ENCODE measurements at regions not wholly inside any gene's neighbourhood (a gene's known extent, or its start where the extent isn't known, plus 50 kb on each side); places are given as distances from the start of the nearest gene placed in this dataset.
"Not testable (repeated sequence)": the region's sequence is repeated elsewhere in the genome, so short reads cannot be mapped to it uniquely, and the experiment has no call there.

DNA sequence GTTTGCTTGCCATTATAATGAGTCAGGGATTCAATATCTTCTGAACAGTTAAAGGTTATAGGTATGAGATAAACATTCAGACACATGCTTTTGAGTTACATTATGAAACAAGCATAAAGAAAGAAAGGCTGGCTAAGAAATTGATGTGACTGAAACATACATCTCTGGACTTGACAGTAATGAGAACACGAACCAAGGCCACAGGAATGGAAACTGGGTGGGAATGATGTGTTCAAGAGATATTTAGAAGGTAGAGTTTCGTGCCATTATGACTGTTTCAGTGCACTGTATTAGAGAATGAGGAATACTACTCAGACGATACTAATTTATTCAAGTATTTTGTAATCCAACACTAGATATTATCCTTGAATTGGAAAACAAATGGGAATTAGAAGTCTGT lies 332.1 kb upstream of the MAGI2 start:
- Histone ChIP-seq H3K4me3 (ENCODE audit: low read depth, low read length) (no peak overlapping the region), H3K4me1 (ENCODE audit: control insufficient read depth, insufficient read depth, low read length, unreplicated experiment) (peaks cover 18% of the 10 kb centered on the region), H3K79me2 (ENCODE audit: control insufficient read depth, insufficient read depth, low read length, unreplicated experiment) (no peaks in the 10 kb centered on the region), H2AFZ (ENCODE audit: low read length, unreplicated experiment) (peak overlapping the region; percentile 8), H3K36me3 (ENCODE audit: insufficient read depth, low read length) (no peaks in the 10 kb centered on the region), H3K27me3 (ENCODE audit: insufficient read depth, low read length) (no peaks in the 10 kb centered on the region), H3K27ac (ENCODE audit: low read depth, low read length) (no peak overlapping the region)

DNA sequence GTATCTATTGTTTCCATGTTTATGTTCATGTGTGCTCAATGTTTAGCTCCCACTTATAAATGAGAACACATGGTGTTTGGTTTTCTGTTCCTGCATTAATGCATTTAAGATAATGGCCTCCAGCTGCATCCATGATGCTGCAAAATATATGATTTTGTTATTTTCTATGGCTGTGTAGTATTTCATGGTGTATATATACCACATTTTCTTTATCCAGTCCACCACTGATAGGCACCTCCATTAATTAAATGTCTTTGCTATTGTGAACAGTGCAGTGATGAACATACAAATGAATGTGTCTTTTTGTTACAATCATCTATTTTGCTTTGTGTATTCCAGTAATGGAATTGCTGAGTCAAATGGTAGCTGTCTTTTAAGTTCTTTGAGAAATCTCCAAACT lies 329.4 kb upstream of the MAGI2 start:
- no peaks in the 10 kb centered on the region for H3K79me2 ChIP-seq (ENCODE audit: control insufficient read depth, insufficient read depth, low read length, unreplicated experiment)
- no peak overlapping the region for H3K4me3 ChIP-seq (ENCODE audit: low read depth, low read length)
- no peaks in the 10 kb centered on the region for H3K36me3 ChIP-seq (ENCODE audit: insufficient read depth, low read length)
- peaks cover 13% of the 10 kb centered on the region for H3K4me1 ChIP-seq (ENCODE audit: control insufficient read depth, insufficient read depth, low read length, unreplicated experiment)
- no peak overlapping the region for H2AFZ ChIP-seq (ENCODE audit: low read length, unreplicated experiment)
- no peaks in the 10 kb centered on the region for H3K27me3 ChIP-seq (ENCODE audit: insufficient read depth, low read length)
- H3K27ac ChIP-seq (ENCODE audit: low read depth, low read length): no peak overlapping the region

GRCh38 chr7:79782256-79782655 lies 328.8 kb upstream of the MAGI2 start:
- H3K36me3 ChIP-seq (ENCODE audit: insufficient read depth, low read length): no peaks in the 10 kb centered on the region
- no peak overlapping the region for H3K27ac ChIP-seq (ENCODE audit: low read depth, low read length)
- H3K4me3 ChIP-seq (ENCODE audit: low read depth, low read length): no peak overlapping the region
- H3K4me1 ChIP-seq (ENCODE audit: control insufficient read depth, insufficient read depth, low read length, unreplicated experiment): peaks cover 13% of the 10 kb centered on the region
- H3K79me2 ChIP-seq (ENCODE audit: control insufficient read depth, insufficient read depth, low read length, unreplicated experiment): no peaks in the 10 kb centered on the region
- H2AFZ ChIP-seq (ENCODE audit: low read length, unreplicated experiment): no peak overlapping the region
- H3K27me3 ChIP-seq (ENCODE audit: insufficient read depth, low read length): no peaks in the 10 kb centered on the region

GRCh38 chr7:79781716-79782115 lies 328.2 kb upstream of the MAGI2 start:
- Histone ChIP-seq H3K27ac (ENCODE audit: low read depth, low read length) (no peak overlapping the region), H3K4me1 (ENCODE audit: control insufficient read depth, insufficient read depth, low read length, unreplicated experiment) (peaks cover 13% of the 10 kb centered on the region), H3K4me3 (ENCODE audit: low read depth, low read length) (peak overlapping the region; percentile 4; the same call in 1 of the 2 replicates), H3K27me3 (ENCODE audit: insufficient read depth, low read length) (no peaks in the 10 kb centered on the region), H3K79me2 (ENCODE audit: control insufficient read depth, insufficient read depth, low read length, unreplicated experiment) (no peaks in the 10 kb centered on the region), H3K36me3 (ENCODE audit: insufficient read depth, low read length) (no peaks in the 10 kb centered on the region), H2AFZ (ENCODE audit: low read length, unreplicated experiment) (peak overlapping the region; percentile 90)

DNA sequence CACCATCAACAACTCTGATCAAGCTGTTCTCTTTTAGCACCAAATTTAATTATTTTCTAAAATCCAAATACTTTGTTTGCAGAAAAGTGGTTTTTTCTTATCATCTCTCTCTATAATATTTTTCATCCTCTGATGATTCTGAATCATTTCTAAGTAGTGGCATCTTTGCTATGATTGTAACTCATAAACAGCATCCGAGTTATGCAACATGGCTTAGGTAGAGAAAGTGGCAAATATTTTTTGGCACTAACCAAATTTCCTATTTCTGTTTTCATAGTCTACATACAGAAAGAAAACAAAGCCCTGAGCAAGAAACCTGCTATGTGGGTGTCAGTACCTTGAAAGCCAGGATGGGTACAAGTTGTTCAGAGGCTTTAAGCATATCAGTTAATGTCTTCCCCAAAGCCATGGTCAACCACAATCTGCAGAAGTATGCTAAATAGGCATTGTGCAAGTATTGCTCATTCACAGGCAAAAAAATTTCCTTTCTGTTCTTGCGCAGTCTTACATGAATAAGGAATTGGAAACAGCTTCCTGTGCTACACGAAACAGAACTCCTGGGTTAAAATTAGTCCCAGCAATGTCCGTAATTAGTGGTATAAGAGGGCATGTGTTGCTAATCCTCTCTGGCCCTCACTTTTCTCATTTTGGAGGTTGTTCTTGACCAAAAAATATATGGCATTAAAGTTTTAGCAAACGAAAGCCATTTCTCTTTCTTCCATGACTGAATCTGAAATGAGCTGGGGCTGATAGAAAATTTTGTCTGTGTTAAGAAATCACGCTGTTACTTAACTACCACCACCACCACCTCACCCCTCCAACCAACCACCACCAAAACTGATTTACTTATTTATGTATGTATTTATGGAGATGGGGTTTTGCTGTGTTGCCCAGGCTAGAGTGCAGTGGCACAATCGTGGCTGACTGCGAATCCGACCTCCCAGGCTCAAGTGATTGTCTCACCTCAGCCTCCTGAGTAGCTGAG lies 325.6 kb upstream of the MAGI2 start:
- Histone ChIP-seq H2AFZ (ENCODE audit: low read length, unreplicated experiment) (peak overlapping the region; percentile 49), H3K4me1 (ENCODE audit: control insufficient read depth, insufficient read depth, low read length, unreplicated experiment) (peaks cover 13% of the 10 kb centered on the region), H3K36me3 (ENCODE audit: insufficient read depth, low read length) (no peaks in the 10 kb centered on the region), H3K4me3 (ENCODE audit: low read depth, low read length) (peak overlapping the region; percentile 31), H3K27me3 (ENCODE audit: insufficient read depth, low read length) (no peaks in the 10 kb centered on the region), H3K27ac (ENCODE audit: low read depth, low read length) (peak overlapping the region; percentile 64), H3K79me2 (ENCODE audit: control insufficient read depth, insufficient read depth, low read length, unreplicated experiment) (no peaks in the 10 kb centered on the region)

- Histone ChIP-seq H3K36me3 (ENCODE audit: insufficient read depth, low read length) (no peaks in the 10 kb centered on the region), H2AFZ (ENCODE audit: low read length, unreplicated experiment) (no peak overlapping the region), H3K27ac (ENCODE audit: low read depth, low read length) (no peak overlapping the region), H3K27me3 (ENCODE audit: insufficient read depth, low read length) (no peaks in the 10 kb centered on the region), H3K4me3 (ENCODE audit: low read depth, low read length) (no peak overlapping the region), H3K4me1 (ENCODE audit: control insufficient read depth, insufficient read depth, low read length, unreplicated experiment) (peaks cover 5% of the 10 kb centered on the region), H3K79me2 (ENCODE audit: control insufficient read depth, insufficient read depth, low read length, unreplicated experiment) (no peaks in the 10 kb centered on the region)
Observed at GRCh38 chr7:79775911-79776310, 322.4 kb upstream of the MAGI2 start.

DNA sequence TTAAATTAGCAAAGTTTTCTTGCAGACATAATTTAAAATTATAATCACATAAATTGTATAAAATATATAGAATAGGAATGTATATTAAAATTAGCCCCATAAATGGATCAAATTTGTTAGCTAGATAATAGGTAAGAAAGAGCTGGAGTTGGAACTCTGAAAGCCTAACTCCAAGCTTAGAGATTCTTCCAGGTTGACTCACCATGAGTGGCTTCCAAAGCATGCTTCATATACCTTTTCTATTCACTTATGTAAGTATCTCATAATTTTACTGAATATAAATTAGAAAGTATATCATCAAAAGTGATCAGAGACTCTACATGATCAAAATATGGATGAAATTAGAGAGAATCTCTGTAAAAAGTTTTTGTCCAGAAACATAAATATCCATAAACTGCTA lies 320.7 kb upstream of the MAGI2 start:
- H3K36me3 ChIP-seq (ENCODE audit: insufficient read depth, low read length): no peaks in the 10 kb centered on the region
- peaks cover 5% of the 10 kb centered on the region for H3K4me1 ChIP-seq (ENCODE audit: control insufficient read depth, insufficient read depth, low read length, unreplicated experiment)
- H3K27me3 ChIP-seq (ENCODE audit: insufficient read depth, low read length): no peaks in the 10 kb centered on the region
- H3K4me3 ChIP-seq (ENCODE audit: low read depth, low read length): no peak overlapping the region
- H3K79me2 ChIP-seq (ENCODE audit: control insufficient read depth, insufficient read depth, low read length, unreplicated experiment): no peaks in the 10 kb centered on the region
- H3K27ac ChIP-seq (ENCODE audit: low read depth, low read length): no peak overlapping the region
- no peak overlapping the region for H2AFZ ChIP-seq (ENCODE audit: low read length, unreplicated experiment)

DNA sequence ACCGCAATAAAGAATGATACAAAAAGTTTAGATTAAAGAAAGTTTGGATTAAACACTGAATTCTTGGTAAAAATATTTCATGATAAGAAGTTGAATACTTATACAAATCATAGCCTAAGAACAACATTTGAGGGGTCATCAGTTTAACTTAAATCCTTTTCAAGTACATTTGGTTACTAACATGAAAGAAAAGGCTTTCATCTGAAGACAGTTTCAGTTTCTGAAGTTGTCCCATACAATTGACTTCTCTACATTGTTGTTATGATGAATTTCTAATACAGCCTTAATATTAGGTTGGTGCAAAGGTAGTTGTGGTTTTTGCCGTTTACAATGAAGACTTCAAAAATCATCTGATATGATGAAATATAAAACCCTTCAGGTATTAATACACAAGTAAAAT lies 317.5 kb upstream of the MAGI2 start:
- Histone ChIP-seq H3K4me3 (ENCODE audit: low read depth, low read length) (no peak overlapping the region), H3K4me1 (ENCODE audit: control insufficient read depth, insufficient read depth, low read length, unreplicated experiment) (no peaks in the 10 kb centered on the region), H3K27me3 (ENCODE audit: insufficient read depth, low read length) (no peaks in the 10 kb centered on the region), H2AFZ (ENCODE audit: low read length, unreplicated experiment) (peak overlapping the region; percentile 55), H3K36me3 (ENCODE audit: insufficient read depth, low read length) (no peaks in the 10 kb centered on the region), H3K79me2 (ENCODE audit: control insufficient read depth, insufficient read depth, low read length, unreplicated experiment) (no peaks in the 10 kb centered on the region), H3K27ac (ENCODE audit: low read depth, low read length) (no peak overlapping the region)

DNA sequence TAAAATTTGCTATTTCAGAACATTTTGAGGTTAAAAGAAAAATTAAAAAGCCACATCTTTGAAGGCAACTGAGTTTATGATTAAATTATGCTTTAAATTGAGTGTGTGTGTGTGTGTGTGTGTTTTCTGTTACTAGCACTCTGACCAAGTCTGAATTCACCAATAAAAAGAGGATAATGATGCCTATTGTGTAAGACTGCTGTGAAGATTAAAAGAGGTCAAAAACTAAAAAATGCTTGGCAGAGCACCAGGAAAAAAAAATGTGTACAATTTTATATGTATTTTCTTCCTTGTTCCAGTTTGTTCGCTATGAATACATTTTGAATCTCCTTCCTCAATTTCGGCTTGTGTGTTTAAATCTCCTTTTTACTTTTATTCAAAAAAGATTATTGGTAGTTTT lies 316.6 kb upstream of the MAGI2 start:
- Histone ChIP-seq H3K27ac (ENCODE audit: low read depth, low read length) (no peak overlapping the region), H3K27me3 (ENCODE audit: insufficient read depth, low read length) (no peaks in the 10 kb centered on the region), H3K4me1 (ENCODE audit: control insufficient read depth, insufficient read depth, low read length, unreplicated experiment) (no peaks in the 10 kb centered on the region), H2AFZ (ENCODE audit: low read length, unreplicated experiment) (no peak overlapping the region), H3K36me3 (ENCODE audit: insufficient read depth, low read length) (no peaks in the 10 kb centered on the region), H3K79me2 (ENCODE audit: control insufficient read depth, insufficient read depth, low read length, unreplicated experiment) (no peaks in the 10 kb centered on the region), H3K4me3 (ENCODE audit: low read depth, low read length) (no peak overlapping the region)

GRCh38 chr7:79767876-79768560 lies 314.6 kb upstream of the MAGI2 start:
- H3K27ac ChIP-seq (ENCODE audit: low read depth, low read length); H2AFZ ChIP-seq (ENCODE audit: low read length, unreplicated experiment); H3K36me3 ChIP-seq (ENCODE audit: insufficient read depth, low read length); H3K27me3 ChIP-seq (ENCODE audit: insufficient read depth, low read length); H3K79me2 ChIP-seq (ENCODE audit: control insufficient read depth, insufficient read depth, low read length, unreplicated experiment); H3K4me1 ChIP-seq (ENCODE audit: control insufficient read depth, insufficient read depth, low read length, unreplicated experiment); H3K4me3 ChIP-seq (ENCODE audit: low read depth, low read length): not testable (repeated sequence)

- not testable (repeated sequence) for H3K36me3 ChIP-seq (ENCODE audit: insufficient read depth, low read length); H3K27me3 ChIP-seq (ENCODE audit: insufficient read depth, low read length); H3K4me1 ChIP-seq (ENCODE audit: control insufficient read depth, insufficient read depth, low read length, unreplicated experiment); H3K4me3 ChIP-seq (ENCODE audit: low read depth, low read length); H3K27ac ChIP-seq (ENCODE audit: low read depth, low read length); H3K79me2 ChIP-seq (ENCODE audit: control insufficient read depth, insufficient read depth, low read length, unreplicated experiment); H2AFZ ChIP-seq (ENCODE audit: low read length, unreplicated experiment)
Observed at GRCh38 chr7:79767192-79767591, 313.7 kb upstream of the MAGI2 start.

All from ACC112 (cell line).